ENCODE measurements at regions not wholly inside any gene's neighbourhood (a gene's known extent, or its start where the extent isn't known, plus 50 kb on each side); places are given as distances from the start of the nearest gene placed in this dataset.

DNA sequence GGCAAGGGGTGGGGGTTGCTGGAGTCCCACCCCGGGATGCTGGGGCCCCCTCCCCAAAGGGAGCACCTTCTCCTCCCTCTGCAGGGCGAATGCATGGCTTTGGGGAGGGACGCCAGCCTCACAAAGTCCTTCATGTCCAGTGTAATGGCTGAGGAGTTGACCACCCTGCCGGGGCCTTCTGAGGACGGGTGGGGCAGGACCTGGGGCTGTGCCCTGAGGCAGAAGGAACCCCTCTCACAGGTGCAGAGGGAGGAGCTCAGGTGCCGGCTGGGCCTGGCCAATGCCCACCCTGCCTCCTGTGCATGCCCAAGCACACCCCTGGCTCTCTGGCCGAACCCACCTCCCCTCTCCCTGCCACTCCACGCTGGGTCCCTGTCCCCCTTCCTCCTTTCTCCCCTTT, 64.3 kb upstream of the RNU6ATAC start:
- DNase-seq (ENCODE audit: low spot score): no peak

DNA sequence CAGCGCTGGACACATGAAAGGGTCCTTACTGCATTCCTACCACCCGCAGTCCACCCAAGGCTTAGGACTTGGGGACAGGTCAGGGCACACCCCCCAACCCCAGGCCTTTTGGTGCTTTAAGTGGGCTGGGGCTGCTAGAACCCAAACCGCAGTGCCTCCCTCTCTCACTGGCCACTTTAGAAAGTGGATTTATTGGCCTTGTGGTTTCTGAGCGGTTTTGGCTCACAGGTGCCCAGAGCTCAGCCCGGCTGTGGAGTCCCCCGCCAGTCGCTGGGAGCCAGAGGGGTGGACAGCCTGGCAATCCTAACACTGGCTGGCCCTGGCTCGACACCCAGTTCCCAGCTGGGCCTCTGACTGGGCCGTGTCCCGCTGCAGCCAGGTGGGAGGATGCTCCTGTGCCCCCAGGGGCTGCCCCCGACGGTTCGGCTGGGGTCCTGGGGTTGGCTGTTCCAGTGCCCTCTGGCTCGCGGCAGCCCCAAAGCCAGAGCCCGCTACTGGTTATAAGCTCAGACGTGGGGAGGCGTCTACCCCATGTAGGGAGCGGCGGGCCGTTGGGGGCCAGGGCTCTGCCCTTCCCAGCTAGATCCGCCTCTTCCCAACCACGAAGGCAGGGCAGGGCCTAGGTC, 65.2 kb upstream of the RNU6ATAC start:
- DNase-seq (ENCODE audit: low spot score): no peak

DNA sequence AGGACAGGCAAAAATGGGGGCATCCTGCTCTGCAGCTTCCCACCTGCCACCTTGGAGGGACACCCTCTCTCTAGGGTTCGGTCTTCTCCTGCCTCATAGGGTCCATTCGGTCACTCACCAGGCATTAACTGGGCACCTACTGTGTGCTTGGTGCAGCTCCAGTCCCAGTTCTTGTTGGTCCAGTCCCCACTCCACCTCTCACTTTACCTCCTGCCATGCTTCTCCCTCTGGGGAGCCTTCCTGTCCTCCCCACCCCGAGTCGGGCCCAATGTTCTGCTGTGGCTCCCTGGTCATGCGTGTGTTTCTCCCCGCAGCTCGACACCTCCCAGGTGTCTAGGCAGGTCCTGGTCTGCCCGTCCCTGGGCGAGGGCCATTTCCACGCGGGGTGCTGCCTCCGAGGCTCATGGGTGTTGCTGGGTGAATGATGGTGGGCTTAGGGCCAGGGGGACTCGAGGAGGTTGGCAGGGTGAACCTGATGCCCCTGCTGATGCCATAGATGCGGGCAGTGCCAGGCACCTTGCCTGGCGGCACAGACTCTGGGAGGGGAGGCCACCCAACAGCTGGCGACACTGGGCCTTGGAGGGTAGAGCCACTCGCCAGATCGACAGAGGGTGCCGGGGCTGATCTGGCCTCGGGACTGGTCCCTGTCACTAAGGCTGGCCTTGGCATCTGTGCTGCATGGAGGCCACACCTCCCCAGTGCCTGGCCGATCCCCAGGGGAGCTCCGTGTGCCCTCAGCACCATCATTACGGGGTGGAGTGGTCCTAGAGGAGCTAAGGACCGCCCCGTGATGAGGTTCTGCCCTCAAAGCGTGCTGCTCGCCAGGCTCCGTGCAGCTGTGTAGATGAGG, 66.0 kb upstream of the RNU6ATAC start:
- DNase-seq (ENCODE audit: low spot score): no peak

DNA sequence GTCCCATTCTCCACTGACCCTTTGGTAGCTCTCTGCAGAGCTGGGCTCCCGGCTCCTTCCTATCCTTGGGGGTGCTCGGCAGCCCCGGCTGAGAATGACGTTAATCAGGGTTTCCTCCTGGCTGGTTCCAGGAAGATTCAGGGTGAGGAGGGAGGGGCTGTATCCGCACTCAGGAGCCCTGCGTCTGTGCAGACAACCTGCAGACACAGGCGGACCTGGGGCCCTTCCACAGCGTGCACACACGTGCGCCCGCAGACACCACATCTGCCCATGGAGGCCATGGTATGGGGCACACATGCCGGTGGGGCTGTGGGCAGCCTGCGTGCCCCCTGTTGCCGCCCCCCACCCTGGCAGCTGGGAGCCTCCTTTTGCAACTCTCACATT, 66.6 kb upstream of the RNU6ATAC start:
- no peak for DNase-seq (ENCODE audit: low spot score)

DNA sequence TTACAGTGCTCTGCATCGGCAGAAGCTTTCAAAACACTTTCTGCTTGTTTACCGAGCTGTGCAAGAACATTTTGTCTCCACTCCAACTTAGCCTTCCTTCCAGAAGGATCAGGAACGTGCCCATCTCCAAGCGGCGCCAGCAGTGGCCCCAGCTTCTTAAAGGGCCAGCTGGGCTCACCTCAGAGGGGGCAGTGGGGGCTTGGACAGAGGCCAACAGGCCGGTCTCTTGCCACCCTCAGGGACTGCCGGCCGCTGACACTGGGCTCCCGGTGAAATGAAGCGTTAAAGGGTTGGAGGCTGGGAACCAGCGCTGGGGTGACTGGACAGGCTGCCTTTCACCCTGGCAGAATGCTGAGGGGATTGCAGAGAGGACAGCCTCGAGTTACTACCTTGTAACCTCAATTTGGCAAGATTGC, 67.0 kb upstream of the RNU6ATAC start:
- no peak for DNase-seq (ENCODE audit: low spot score)

DNA sequence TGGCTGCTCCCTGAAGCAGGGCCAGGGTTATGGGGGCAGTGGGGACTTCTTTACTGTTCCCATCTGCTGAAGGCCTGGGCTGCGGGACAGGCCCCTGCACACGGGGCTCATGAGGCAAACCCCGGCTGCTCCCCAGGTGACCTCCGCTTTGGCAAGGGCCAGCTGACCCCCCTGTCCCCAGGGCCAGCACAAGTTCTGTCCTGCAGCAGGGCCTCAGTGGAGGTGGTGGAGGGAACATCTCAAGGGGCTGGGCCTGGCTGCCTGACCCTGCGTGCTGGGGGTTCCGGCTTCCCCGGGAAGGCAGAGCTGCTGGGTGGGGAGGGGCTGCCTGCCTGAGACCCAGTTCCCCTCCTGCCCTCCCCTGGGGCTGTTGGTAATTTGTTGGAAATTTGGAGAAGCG, 67.4 kb upstream of the RNU6ATAC start:
- no peak for DNase-seq (ENCODE audit: low spot score)

DNA sequence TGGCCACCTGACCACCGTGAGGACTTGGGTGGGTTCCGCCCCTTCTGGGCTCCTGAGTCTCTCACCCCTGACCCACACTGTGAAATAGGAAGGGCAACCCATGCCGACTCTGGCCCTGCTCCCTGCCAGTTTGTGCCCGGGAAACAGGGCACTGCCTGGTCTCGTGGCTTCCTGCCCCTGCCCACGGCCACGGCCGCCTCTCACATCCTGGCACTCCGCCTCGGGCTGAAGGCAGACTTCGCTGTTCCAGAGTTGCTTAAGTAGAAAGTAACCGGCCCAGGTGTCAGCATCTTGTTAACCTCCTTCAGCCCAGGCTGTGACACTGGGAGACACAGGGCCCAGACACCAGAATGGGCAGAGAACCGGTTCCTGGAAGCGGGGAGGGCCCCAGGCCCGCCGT, 68.7 kb upstream of the RNU6ATAC start:
- DNase-seq (ENCODE audit: low spot score): no peak

DNA sequence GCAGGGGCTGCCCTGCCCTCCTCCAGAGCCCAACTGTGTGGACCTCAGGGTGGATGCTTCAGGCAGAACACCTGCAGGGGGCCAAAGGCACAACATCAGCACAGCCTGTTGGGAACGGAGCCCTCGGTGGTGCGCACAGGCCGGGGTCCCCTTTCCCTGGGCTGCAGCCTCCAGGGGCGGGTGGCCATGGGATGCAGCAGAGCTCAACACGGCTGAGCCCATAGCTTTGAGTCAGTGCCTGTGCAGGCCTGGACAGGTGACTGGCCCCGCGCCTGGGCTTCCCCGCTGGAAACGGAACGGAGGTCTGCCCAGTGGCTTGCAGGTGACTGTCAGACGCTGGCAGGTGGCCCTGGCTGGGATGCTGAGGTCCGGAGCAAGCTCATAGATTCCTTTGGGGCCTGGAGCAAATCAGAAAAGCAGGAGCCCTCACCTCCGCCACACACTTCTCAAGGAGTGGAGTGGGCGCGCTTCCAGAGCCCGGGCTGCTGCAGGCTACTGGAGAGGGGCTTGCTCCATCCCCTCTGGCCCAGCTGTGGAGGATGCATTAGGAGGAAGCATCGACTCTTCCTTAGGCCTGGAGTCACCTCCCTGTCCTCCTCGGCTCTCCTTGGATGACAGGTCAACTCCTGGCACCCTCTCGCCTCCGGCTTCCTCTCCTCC, 69.8 kb upstream of the RNU6ATAC start:
- DNase-seq (ENCODE audit: low spot score): no peak

DNA sequence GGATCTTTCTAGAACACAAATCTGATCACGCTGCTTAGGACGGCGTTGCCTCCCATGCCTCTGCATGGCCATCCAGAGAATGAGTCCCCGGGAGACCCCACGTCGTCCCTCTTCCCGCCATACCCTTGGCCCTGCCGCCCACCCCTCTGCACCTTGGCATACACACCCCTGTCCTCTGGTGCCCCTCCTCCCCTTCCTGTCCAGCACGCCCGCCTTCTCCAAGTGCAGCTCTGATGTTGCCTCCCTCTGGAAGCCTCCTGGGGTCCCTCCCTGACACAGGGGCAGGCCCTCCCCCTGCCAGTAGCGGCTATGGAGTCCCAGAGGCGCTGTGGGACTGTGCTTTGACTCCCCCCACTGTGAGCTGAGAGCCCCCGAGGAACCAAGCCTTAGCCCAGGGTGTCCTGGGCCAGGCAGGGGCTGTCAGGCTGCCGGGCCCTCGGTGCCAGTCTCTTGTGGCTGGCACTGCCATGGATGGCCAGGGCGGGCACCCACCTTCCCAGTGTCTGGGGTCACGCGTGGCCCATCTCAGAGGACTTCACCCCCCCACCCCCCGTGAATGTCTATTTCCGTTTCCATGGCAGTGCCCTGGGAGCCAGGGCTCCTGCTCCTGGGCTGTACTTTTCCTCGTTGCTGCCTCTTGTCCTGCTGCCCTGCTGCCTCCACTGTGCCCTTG, 70.5 kb upstream of the RNU6ATAC start:
- DNase-seq (ENCODE audit: low spot score): no peak

DNA sequence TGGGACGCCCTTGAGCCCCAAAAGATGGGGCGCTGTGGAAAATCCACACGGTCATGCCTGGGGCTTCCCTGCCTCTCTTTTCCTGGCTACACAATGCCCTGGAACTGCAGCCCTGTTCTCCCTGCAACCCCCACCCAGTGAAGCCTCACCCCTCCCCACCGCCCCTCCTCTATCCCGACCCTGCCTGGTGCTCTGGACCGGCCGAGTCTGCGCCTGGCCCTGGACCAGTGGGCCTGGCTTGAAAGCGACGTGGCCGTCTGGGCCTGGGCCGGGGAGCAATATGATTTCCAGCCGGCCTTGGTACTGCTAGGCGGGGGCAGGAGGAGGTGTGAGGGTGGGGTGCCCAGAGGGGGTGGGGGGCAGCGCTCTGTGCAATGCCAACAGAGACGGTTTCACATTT, 71.0 kb upstream of the RNU6ATAC start:
- DNase-seq (ENCODE audit: low spot score): no peak

DNA sequence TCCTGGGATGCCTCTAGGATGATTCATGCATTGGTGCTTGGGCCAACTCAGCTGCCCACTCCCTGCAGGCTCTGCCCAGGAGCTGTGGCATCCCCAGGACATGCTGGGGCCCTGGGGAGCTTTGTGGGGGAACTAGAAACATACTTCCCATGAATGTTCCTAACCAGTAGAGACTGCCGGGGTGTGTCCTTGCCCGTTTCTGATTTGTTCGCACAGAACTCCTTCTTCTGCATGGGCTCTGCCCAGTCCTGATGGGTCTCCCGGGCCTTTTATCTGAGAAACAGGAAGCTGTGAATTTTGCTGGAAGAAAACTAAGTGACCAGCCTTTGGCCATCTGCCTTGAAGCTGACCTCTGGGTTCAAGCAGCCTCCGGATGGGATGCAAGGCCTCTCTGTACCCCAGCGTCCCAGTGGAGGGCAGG, 71.6 kb upstream of the RNU6ATAC start:
- no peak for DNase-seq (ENCODE audit: low spot score)

DNA sequence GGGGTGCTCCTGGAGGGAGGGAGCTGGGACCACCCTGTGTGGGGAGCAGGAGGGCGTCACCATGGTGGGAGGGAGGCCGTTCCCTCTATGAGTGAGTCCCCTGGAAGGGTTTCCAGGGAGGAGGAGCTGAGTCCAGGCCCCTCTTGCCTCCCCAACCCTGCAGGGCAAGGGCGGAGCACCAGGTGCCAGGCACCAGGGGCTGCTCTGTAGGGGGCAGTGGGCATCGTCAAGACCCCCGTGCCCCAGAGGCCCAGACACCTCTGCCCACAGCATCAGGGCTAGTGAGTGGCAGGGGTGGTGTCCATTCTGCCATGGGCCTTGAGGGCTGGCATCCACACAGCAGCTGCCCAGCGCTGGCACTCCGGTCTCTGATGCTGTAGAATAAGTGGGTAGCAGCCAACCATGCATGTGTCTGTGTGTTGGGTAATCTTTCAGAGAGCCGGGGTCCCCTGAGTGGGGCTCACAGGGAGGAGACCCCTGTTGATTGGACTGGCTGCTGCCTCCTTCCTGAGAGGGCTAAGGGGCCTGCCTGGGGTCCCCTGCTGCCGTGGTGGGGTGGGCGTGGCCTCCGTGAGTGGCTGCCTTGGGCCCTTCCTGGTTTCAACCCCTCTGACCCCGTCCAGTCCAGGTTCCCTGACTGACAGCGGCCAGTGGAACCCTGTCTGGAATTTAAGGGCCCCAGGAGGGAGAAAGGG, 72.7 kb upstream of the RNU6ATAC start:
- DNase-seq (ENCODE audit: low spot score): no peak

DNA sequence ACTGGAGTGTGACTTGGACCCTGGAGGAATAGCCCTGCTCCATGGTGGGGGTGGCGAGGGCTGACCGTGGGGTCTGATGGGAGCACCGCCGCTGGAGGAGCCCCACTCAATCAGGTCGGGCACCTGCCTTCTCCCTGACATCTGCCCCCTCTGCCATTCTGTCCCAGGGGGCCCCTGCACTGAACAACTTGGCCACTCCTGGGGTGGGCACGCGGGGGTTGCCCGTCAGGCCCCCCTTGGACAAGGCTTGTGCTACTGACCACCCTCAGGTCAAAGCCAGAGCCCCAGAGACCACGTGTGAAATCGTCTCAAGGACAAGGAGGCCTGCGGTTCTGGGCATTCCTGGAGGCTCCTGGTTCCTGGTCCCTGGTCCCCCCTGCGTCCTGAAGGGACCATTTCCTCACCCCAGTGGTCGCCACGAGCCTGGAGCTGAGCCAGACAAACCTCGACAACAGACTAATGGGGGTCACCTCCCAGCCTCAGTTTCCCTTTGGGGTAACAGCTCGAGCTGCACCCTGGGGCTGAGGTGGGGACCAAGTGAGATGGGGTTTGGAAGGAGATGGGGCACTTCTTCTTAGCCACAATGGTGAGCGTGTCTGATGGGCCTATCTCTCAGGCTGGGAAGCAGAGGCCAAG, 73.4 kb upstream of the RNU6ATAC start:
- no peak for DNase-seq (ENCODE audit: low spot score)

DNA sequence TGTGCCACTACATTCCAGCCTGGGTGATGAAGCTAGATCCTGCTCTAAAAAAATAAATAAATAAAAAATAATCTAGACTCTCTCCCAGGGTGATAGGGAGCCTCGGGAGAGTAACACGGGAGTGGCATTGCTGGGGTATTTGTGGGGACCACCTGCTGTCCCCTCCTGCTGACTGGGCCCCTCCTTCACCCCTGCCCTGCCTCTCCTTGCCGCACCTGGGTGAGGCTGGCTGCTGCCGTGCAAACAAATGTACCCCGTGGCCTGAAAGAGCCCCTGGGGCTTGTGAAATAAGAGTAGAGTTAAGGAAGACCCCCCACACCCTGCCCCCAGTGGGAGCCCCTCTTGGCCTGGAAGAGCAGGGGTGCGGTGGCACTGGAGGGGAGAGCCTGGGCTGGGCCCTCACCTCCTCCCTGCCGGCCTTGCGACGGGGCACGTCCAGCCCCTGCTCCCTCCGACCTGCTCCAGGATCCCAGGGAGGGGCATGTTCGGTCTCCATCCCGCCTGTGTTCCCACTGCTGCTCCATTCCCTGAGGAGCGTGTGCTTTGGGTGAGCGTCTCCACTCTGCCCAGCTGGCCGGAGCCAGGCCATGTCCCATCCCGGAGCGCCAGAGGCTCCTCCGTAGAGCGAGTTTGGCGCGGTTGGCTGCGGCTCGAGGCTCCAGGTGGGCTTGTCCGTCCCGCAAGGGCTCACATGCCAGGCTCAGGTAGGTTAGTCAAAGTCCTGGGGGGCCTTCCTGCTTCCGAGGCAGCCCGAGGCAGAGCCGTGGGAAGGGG, 75.0 kb upstream of the RNU6ATAC start:
- no peak for DNase-seq (ENCODE audit: low spot score)

DNA sequence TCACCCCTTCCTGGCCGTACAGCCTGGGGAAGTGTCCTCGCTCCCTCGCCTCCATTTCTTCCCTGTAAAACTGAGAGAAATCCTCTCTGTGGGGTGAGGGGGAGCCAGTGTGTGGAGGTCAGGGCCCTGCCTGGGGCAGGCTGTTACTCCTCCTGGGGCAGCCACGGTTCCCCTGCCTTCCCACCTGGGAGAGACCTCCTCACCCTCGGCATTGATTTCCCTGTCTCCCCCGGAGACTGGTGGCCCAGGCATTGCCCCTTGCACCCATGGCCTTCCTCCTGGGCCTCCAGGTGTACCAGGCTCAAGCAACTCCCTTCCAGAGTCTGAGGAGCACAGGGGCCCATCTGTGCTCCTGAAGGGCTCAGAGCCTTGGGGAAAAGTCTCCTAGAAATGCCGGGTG, 75.6 kb upstream of the RNU6ATAC start:
- DNase-seq (ENCODE audit: low spot score): no peak

DNA sequence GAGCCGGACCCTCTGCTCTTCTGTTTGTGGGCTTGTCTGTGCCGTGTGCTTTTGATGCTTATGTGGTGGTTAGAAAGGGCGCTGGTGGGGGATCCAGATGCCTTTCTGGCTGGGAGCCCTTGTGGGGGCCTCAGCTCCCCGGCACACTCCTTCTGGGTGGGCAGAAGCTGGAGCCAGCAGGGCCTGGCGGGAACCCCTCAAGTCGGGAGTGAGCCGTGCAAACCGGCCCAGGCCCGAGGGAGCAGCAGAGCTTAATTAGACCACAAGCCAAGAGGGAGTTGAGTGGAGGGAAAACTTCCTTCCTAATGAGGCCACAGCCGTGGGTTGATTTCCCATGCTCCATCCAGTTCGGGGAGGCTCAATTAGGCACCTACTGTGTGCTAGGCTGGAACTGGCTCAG, 76.0 kb upstream of the RNU6ATAC start:
- no peak for DNase-seq (ENCODE audit: low spot score)

DNA sequence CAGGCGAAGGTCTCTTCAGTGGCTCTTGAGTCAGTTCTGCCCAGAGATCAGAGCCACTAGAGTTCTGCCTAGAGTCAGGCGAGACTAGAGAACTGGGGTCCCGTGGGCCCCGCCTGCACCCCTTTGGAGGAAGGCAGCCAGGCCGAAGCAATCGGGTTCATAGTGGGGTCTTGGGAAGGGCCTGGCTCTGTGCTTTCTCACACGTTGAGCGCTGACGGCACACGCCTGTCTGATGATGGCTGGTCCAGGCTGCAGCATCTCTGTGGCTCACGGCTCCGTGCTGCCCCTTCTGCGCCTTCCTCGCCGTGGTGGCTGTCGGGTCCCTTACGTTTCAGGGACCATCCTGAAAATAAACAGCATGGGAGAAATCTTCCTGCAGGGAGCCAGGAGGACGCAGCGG, 78.3 kb upstream of the RNU6ATAC start:
- DNase-seq (ENCODE audit: low spot score): no peak

DNA sequence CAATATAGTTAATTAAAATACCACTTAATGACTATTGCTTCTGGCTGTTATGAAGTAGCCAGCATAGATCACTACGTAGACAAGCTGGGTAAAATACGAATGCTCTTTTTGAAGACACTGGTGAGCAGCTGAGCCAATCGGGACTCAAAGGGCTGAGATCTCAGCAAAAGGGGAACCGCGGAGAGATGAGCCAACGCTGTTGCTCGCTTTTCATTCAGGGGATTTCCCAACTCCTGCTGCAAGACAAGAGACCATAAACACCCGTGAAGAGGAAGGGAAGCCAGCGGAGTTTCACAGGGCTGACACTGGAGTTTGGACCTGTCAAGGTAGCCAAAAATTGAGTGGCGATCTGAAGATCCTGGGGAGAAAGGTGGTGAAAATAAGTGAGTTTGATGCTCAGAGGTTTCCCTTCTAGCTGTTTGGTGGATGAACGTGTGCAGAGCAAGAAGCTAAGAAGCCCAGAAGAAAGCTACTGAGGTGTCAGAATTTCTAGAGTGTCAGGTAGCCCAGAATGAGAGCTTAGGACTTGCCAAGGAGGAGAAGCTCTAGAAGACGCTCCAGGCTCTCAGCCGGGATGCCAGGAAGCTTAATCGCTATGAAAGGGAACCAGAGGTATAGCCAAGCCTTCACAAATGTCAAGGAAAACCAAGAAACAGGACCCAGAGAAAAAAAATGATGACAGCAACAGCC, 79.6 kb upstream of the RNU6ATAC start:
- DNase-seq (ENCODE audit: low spot score): no peak

DNA sequence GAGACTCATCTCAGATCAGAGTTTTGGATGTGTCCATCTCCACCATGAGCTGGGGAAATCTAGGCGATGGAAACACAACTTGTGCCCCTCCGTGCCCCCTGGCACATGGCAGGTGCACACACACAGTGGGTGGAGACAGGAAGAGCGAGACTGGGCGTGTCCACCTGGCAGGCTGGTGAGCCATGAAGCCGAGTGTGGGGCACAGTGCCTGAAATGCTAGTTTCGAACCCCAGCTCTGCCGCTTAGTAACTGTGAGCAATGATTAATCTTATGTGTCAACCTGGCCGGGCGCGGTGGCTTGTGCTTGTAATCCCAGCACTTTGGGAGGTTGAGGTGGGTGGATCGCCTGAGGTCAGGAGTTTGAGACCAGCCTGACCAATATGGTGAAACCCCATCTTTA, 80.8 kb upstream of the RNU6ATAC start:
- no peak for DNase-seq (ENCODE audit: low spot score)

DNA sequence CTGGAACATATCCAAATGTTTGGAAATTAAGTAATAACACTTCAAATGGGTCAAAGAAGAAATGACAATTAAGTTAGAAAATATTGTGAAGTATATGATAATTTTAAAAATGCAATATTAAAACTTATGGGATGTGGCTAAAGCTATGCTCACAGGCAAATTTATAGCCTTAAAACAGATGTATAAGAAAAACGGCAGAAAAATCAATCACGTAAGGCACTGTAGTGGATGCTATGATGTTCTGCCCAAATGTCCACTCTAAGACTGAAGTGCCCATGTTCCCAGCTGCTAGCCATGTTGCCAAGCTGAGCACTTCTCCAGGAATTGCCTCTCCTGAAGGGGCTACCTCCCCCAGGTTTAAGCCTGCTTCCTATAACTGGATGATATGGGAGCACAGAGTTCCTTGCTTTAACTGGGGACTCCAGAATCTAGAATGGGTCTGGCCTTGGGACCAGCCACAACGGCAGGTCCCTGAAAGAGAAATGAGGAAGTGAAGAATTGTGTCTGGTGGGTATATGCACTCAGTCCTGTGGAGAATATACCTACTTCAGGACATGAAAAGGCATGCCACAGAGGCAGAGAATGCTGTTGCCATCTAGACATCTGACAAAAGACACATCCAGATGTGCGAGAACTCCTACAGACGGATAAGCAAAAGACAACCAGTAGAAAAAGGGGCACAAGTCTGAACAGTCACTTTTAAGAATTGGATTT, 78.2 kb upstream of the RXRA start:
- no peak for DNase-seq (ENCODE audit: low spot score)

Measured in hepatic stellate cell (primary cell).